Subcutaneous abdominal adipose tissue (tissue), 5 donors: ENCODE measurements at regions not wholly inside any gene's neighbourhood (a gene's known extent, or its start where the extent isn't known, plus 50 kb on each side); places are given as distances from the start of the nearest gene placed in this dataset.

Source experiments
- H3K27ac ChIP-seq: one replicate; pipeline ENCODE4 v1.7.0; 2013; ENCODE audit warnings: low read depth, mild to moderate bottlenecking, inconsistent platforms, low read length, moderate library complexity
- H3K27me3 ChIP-seq, 5 donors: one replicate each; pipeline ENCODE4 v1.7.0; 2013; ENCODE audit warnings: low read length in 5 of 5, inconsistent platforms in 1 of 5; ENCODE audit not compliant: control insufficient read depth in 5 of 5, insufficient read depth in 4 of 5
- H3K36me3 ChIP-seq, 5 donors: one replicate each; pipeline ENCODE4 v1.7.0; 2013; ENCODE audit warnings: low read length in 5 of 5; ENCODE audit not compliant: control insufficient read depth in 5 of 5, insufficient read depth in 5 of 5
- H3K4me1 ChIP-seq, 5 donors: one replicate each; pipeline ENCODE4 v1.7.0; 2013; ENCODE audit warnings: low read length in 5 of 5, mild to moderate bottlenecking in 3 of 5, moderate library complexity in 1 of 5; ENCODE audit not compliant: control insufficient read depth in 5 of 5, insufficient read depth in 5 of 5
- H3K4me3 ChIP-seq, 5 donors: one replicate each; pipeline ENCODE4 v1.7.0; 2013; ENCODE audit warnings: low read length in 5 of 5, low read depth in 1 of 5
- H3K9ac ChIP-seq, 5 donors: one replicate each; pipeline ENCODE4 v1.7.0; 2013; ENCODE audit warnings: low read length in 5 of 5, mild to moderate bottlenecking in 4 of 5, moderate library complexity in 3 of 5
- H3K9me3 ChIP-seq, 5 donors: one replicate each; pipeline ENCODE4 v1.7.0; 2013; ENCODE audit warnings: low read length in 5 of 5; ENCODE audit not compliant: control insufficient read depth in 5 of 5
- donor health status: healthy.
- donor health status: healthy.
- donor health status: healthy.
- donor health status: healthy.
- donor health status: healthy.

DNA sequence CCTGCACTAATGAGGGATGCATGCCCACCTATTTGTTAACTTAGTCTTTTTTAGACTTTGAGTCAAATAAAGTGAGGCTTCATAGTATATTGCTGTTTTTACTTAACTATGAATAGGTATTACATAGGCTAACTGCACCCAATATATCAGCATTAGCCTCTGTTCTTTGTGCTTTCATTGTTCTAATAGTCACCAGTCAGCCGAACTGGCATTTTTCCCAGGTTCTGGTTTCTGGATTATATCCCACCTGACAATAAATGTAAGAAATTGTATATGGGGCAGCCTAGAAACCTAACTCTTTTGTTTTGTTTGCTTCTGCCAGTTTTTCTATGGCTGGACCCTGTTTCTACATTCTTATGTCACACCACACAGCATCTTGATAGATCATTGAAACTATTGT lies 1672.4 kb upstream of the LRRTM1 start:
- no peaks in the 10 kb centered on the region for H3K9me3 ChIP-seq
- no peak overlapping the region for H3K9ac ChIP-seq
- H3K4me3 ChIP-seq: no peak overlapping the region
- H3K27ac ChIP-seq: no peak overlapping the region
- no peaks in the 10 kb centered on the region for H3K4me1 ChIP-seq
- no peaks in the 10 kb centered on the region for H3K27me3 ChIP-seq
- H3K36me3 ChIP-seq: no peaks in the 10 kb centered on the region

- Histone ChIP-seq H3K9me3 (peaks cover 0 to 3% (median 0%) of the 10 kb centered on the region in 5 donors), H3K27ac (no peak overlapping the region), H3K36me3 (no peaks in the 10 kb centered on the region), H3K4me1 (no peaks in the 10 kb centered on the region), H3K4me3 (no peak overlapping the region), H3K27me3 (no peaks in the 10 kb centered on the region), H3K9ac (no peak overlapping the region)
Measured at GRCh38 chr2:81974216-81974615, 1669.7 kb upstream of the LRRTM1 start.

GRCh38 chr2:81942876-81943275 lies 1638.3 kb upstream of the LRRTM1 start:
- Histone ChIP-seq H3K4me1 (no peaks in the 10 kb centered on the region), H3K9ac (no peak overlapping the region), H3K36me3 (no peaks in the 10 kb centered on the region)

DNA sequence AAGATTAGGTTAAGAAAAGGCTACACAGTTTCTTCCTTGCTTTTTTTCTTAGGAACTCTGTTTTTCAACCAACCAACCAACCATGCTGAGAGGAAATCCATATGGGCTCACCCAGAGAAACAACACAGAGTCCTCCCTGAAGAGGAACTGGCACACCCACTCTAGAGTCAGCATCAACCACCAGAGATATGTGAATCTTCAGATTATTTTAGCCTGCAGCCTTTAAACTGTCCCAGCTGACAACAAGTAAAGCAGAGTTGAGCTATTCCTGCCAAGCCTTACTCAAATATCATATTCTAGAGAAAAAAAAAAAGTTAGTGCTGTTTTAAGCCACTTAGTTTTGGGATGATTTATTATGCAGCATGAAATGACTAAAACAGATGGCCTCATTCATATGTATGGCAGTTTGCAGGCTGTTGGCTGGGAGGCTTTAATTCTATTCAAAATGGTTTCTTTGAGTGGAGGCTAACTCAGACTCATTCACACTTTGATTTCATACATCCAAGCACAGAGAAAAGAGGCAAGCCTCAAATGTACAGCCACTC lies 1637.7 kb upstream of the LRRTM1 start:
- Histone ChIP-seq H3K9me3 (peaks cover 0 to 9% (median 0%) of the 10 kb centered on the region in 5 donors), H3K4me3 (no peak overlapping the region), H3K4me1 (no peaks in the 10 kb centered on the region), H3K36me3 (no peaks in the 10 kb centered on the region), H3K27me3 (no peaks in the 10 kb centered on the region), H3K9ac (no peak overlapping the region), H3K27ac (no peak overlapping the region)

More at GRCh38 chr2:81942876-81943275, 1638.3 kb upstream of the LRRTM1 start:
- Histone ChIP-seq H3K27me3 (no peaks in the 10 kb centered on the region), H3K27ac (no peak overlapping the region), H3K4me3 (no peak overlapping the region), H3K9me3 (peaks cover 0 to 9% (median 0%) of the 10 kb centered on the region in 5 donors)

DNA sequence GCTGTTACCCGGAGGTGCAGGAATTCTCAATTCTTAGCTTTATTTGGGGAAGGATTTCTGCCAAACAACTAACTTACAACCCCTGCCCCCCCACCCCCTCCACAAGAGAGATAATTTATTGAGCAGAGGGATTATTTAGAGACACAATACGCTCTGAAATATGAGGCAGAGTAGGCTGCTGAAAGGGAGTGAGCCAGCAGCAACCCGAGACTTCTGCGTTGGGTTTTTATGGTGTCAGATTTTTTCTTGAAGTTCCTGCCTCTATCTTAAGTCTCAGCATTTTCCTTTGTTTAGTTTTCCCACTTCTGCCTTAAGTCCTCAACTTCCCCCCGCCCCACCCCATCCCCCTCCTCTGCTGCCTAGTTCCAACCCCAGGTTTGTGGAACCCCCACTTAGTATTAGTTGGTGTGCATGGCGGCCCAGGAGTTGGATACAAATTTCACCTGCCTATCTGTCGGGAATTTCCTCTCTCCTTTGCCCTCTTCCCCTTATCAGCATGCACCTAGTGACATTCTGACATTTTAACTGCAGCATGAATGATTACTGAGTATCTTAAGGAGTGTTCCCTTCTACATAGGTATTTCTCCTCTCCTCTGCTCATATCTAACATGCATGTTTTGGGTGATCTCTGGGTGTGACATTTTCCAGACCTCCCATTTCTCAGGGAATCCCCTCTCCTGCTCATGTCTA lies 1635.9 kb upstream of the LRRTM1 start:
- peaks cover 0 to 5% (median 0%) of the 10 kb centered on the region in 5 donors for H3K9me3 ChIP-seq
- no peak overlapping the region for H3K27ac ChIP-seq
- no peaks in the 10 kb centered on the region for H3K4me1 ChIP-seq
- H3K4me3 ChIP-seq: no peak overlapping the region
- no peaks in the 10 kb centered on the region for H3K36me3 ChIP-seq
- H3K9ac ChIP-seq: no peak overlapping the region
- H3K27me3 ChIP-seq: no peaks in the 10 kb centered on the region

DNA sequence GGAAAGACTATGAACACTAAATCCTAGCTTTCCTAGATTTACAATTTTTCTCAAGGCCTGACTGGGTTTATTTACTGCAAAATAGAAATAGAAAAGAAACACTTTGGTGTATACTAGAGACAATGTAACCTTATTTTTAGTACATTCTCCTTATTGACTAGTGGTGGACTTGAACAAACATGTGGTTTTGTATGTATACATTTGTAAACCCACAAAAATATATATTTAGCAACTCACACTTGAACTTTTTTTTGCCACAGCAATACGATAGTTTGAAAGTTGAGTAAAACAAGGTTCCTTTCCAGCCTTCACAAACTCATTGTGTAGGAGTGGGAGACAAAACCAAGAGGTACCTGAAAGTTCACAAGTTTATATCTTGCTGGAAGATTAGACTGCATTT lies 1633.4 kb upstream of the LRRTM1 start:
- H3K27ac ChIP-seq: no peak overlapping the region
- H3K36me3 ChIP-seq: no peaks in the 10 kb centered on the region
- H3K4me3 ChIP-seq: no peak overlapping the region
- no peaks in the 10 kb centered on the region for H3K9me3 ChIP-seq
- no peak overlapping the region for H3K9ac ChIP-seq
- no peaks in the 10 kb centered on the region for H3K27me3 ChIP-seq
- H3K4me1 ChIP-seq: no peaks in the 10 kb centered on the region

DNA sequence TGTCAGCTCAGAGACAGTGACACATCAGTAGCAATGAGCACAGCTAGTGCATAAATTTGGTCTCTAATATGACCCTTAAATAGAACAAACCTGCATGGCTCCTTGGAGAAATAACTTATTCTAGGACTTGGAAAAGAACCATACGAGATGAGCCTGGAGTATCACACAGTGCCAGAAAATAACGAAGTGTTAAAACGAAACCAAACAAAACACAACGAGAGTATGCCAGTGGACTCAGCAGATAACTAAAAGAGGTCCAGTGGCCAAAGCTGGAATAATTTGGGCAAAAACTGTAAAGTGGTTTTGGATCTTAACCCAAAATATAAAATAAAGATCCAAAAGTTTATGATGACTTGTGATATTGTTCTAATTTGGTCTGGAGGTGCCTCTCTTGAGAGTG lies 1599.0 kb upstream of the LRRTM1 start:
- Histone ChIP-seq H3K36me3 (no peaks in the 10 kb centered on the region), H3K9ac (no peak overlapping the region), H3K9me3 (no peaks in the 10 kb centered on the region), H3K27ac (no peak overlapping the region), H3K4me3 (no peak overlapping the region), H3K27me3 (no peaks in the 10 kb centered on the region), H3K4me1 (no peaks in the 10 kb centered on the region)

DNA sequence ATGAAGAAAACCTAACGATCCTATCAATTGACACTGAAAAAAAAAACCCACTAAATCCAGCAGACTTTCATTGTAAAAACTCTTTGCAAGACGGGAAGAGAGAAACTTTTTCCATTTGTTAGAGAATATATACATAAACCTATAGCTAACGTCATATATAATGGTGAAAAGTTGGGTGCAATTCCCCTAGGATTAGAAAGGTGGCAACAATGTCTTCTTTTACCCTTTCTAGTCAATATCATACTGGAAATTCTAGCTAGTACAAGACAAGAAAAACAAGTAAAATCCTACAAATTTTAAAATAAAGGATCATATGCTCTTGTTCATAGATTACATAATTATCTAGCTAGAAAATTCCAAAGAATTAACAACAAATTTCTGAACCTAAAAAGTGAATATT lies 1596.5 kb upstream of the LRRTM1 start:
- Histone ChIP-seq H3K36me3 (no peaks in the 10 kb centered on the region), H3K4me1 (no peaks in the 10 kb centered on the region), H3K9ac (no peak overlapping the region)

DNA sequence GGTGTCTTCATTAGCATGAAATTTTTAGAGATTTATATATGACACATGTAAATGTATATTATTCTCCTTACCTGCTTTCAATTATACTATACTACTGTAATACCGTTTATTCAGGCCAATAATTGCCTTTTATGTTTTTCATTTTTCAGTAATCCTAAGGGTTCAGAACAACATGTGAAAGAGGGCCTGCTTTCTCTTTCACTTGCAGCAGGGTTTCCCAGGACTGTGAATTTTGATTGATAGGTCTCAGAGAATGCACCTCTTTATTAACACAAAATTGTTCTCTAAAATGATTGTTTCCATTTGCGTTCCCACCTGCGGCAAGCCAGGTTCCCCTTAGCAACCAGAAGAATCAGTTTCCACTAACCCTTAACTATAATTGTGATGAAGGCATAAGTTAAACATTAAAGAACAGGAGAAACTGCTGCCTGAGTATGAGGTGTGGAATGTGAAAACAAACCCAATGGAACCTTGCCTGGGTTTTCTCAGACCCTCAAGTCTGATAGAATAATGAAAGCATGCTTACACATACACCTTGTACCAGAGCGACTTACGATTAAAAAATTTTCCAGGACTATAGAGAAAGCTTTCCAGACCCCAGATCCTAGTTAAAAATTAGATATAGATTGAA lies 1591.2 kb upstream of the LRRTM1 start:
- Histone ChIP-seq H3K36me3 (no peaks in the 10 kb centered on the region), H3K9ac (no peak overlapping the region), H3K9me3 (no peaks in the 10 kb centered on the region), H3K27me3 (no peaks in the 10 kb centered on the region), H3K27ac (no peak overlapping the region), H3K4me3 (no peak overlapping the region), H3K4me1 (no peaks in the 10 kb centered on the region)

More for the DNA sequence above, 1596.5 kb upstream of the LRRTM1 start:
- H3K4me3 ChIP-seq: no peak overlapping the region
- H3K9me3 ChIP-seq: no peaks in the 10 kb centered on the region
- H3K27me3 ChIP-seq: no peaks in the 10 kb centered on the region
- no peak overlapping the region for H3K27ac ChIP-seq

- H3K4me3 ChIP-seq: no peak overlapping the region
- no peaks in the 10 kb centered on the region for H3K4me1 ChIP-seq
- no peaks in the 10 kb centered on the region for H3K36me3 ChIP-seq
- no peak overlapping the region for H3K9ac ChIP-seq
- H3K9me3 ChIP-seq: no peaks in the 10 kb centered on the region
- no peaks in the 10 kb centered on the region for H3K27me3 ChIP-seq
- H3K27ac ChIP-seq: no peak overlapping the region
Measured at GRCh38 chr2:81894451-81894990, 1590.0 kb upstream of the LRRTM1 start.
